GM12891 (cell line): ENCODE measurements at regions not wholly inside any gene's neighbourhood (a gene's known extent, or its start where the extent isn't known, plus 50 kb on each side); places are given as distances from the start of the nearest gene placed in this dataset.
"Not testable (repeated sequence)": the region's sequence is repeated elsewhere in the genome, so short reads cannot be mapped to it uniquely, and the experiment has no call there.

Experiments
- DNase-seq: peaks from one replicate; pipeline ENCODE4 v3.0.0; 2011; ENCODE audit warnings: low spot score; ENCODE audit not compliant: insufficient read length
- FAIRE-seq: peaks from 2 replicates; lab custom pipeline; 2011; peaks lifted over from hg19 to GRCh38; lab: Jason Lieb, UNC
- PAX5 ChIP-seq: IDR thresholded peaks from 2 replicates; pipeline ENCODE4 v1.6.1; 2011; ENCODE audit warnings: low read length, moderate library complexity, mild to moderate bottlenecking; ENCODE audit not compliant: insufficient read depth, severe bottlenecking
- POLR2A ChIP-seq: IDR thresholded peaks from 2 replicates; pipeline ENCODE4 v1.6.1; 2011; ENCODE audit warnings: low read depth, low read length, control low read depth
- POLR2AphosphoS5 ChIP-seq: IDR thresholded peaks from 2 replicates; pipeline ENCODE4 v1.6.1; 2011; ENCODE audit warnings: low read depth, low read length, control low read depth
- POU2F2 ChIP-seq: IDR thresholded peaks from 2 replicates; pipeline ENCODE4 v1.6.1; 2011; ENCODE audit warnings: low read depth, mild to moderate bottlenecking, control low read depth, low read length, moderate library complexity
- SPI1 ChIP-seq: IDR thresholded peaks from 2 replicates; pipeline ENCODE4 v1.6.1; 2011; ENCODE audit warnings: low read depth, low read length, control low read depth
- TAF1 ChIP-seq: IDR thresholded peaks from 2 replicates; pipeline ENCODE4 v1.6.1; 2011; ENCODE audit warnings: low read depth, low read length, control low read depth

DNA sequence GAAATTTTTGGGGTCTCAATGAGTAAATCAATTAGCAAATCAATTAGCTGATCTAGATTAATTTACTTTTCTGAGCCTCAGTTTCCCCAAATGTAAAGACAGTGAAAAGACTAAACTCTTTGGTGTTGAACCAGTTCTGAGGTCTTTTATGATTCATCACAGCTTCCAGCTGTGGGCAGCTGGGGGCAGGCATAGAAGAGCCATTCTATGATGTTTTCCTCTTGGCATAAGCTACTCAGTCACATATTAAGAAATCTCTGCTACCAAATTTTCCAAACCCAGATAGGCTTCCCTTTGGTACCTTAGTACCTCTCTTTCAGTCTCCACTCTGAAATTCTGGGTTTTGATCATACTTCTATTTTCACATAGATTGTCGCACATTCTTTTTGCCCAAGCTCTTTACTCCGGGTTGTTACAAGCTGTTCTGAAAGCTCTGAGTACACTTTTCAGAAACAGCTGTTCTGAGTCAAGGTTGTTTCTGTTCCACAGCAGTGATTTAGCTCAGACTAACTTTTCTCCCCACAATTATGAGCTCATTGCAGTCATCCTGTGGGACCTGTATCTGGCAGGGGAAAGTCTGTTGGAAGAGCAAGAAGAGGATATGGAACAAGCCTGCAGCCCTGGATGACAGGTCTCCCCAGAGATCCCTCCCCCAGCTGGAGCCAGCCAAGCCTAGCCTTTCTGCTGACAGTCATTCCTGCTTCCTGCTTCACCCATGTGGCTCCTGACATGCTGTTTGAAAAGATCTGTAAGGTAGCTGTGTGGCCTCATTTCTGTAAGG, 599.6 kb upstream of the GHITM start:
- peak; percentile 67 for TF ChIP-seq PAX5
- no peak for TF ChIP-seq POLR2A
- TF ChIP-seq POU2F2, result no peak
- peak; percentile 39 for TF ChIP-seq SPI1
- TF ChIP-seq TAF1, result no peak
- TF ChIP-seq POLR2AphosphoS5, result no peak
- no peak for DNase-seq
- FAIRE-seq, result peak; percentile 80

DNA sequence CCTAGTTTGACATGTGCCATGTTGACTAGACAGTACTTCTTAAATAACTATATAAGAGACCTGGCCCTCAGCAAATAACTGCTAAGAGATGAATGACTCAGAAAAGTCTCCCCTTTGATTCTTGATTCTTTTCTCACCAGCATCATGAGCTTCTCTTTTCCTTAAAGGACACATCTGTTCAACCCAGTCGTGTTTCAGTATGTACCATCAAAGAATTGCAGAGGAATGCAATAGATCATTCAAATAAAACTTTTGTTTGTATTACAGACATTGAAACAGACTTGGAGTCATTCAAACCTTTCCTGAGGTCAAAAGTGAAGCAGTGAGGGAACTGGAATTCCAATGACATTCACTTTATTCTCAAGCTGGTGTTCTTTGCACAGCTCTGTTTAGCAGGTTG, 598.3 kb upstream of the GHITM start:
- FAIRE-seq, result no peak
- DNase-seq, result no peak
- no peak for TF ChIP-seq POU2F2
- TF ChIP-seq POLR2AphosphoS5, result no peak

DNA sequence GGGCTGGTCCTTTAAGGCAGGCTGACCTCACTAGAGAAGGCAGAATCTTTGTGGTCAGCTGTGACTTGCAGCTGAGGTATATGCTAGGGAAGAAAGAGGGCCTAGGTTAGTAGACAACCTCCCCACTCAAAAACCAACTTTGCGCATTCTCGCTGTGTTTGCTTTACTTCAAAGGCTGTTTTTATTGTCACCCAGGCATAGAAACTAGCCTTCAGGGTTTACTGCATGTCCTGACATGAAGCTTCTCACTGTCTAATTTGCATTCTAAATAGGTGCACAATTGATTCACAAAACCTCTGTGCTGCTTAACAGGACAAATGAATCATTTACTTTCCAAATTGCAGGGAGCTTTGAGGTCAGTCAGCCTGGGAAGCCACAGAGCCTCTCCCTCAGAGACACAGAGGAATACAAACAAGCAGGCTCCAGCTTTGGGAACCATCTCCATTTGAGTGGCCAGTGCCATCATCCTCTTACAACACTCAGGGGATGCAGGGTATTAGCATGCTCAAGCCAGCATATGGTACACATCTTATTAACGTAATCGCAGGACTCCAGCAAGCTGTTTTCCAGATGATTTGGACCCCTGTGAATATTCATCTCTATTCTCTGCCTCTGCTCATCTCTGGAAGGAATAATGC, 596.4 kb upstream of the GHITM start:
- TF ChIP-seq POU2F2 (peak; percentile 74), SPI1 (no peak)
- DNase-seq (no peak), FAIRE-seq (peak; percentile 50)

DNA sequence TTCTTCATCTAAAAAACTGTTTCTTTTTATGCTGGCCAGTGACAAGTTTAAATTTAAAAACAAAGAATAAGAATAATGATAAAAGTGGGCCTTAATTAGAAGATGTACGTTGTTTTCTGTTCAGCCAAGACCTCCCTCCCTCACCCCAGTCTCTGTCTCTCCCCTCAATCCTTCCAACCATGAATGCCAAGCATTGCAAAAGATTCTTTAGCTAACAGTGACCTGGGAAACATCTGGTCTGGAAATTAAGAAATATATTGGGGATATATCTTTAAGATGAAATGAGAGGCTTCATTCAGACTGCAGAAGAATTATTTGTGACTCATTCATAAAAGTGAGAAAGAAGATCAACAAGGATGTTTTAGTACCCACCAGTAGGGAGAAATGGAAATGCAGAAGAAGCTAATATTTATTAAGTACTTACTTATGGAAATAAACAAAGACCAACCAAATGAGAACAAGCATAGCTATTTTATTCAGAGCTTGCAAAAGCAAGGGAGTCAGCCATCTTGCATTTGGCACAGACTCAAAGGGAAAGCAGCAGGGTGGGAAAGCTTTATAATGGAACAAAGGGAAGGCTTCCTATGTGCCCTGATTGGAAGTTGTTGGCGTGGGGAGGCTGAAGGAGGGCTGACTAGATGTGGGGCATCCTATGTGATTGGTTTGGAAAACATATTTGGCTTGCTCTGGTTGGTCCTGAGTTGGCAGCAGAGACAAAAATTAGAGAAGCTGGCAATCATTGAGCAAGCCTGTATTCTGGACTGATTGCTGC, 595.4 kb upstream of the GHITM start:
- TF ChIP-seq PAX5 (no peak), POLR2AphosphoS5 (no peak), POLR2A (no peak), SPI1 (no peak)
- no peak for FAIRE-seq

DNA sequence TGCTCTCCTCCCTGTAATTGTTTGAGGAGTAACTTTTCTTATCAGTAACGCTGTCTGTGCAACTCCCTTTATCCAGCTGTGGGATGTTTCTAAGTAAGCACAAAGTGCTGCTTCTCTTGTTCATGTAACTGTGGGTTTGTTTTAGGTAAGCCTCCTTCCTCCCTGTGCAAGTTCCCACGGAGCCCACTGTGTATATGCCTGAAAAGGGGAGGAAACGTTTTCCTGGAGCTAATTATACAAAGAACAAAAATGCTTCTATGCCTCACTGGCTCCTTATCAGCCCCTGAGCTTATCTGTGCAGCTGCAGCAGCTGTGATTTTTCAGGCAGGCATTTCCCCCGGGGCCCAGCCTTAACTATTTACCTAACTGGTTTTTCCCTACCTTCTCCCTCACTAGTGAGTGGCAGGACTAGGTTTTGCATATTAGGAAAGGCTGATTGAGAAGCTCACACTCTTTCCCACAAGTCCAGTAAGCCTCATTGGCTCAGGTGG, 593.4 kb upstream of the GHITM start:
- FAIRE-seq (peak; percentile 47), DNase-seq (no peak)
- TF ChIP-seq POLR2AphosphoS5 (no peak), TAF1 (no peak), POLR2A (no peak), POU2F2 (peak; percentile 53; the same call in 1 of the 2 replicates), SPI1 (no peak), PAX5 (no peak)

More for the DNA sequence above, 595.4 kb upstream of the GHITM start:
- DNase-seq, result no peak

DNA sequence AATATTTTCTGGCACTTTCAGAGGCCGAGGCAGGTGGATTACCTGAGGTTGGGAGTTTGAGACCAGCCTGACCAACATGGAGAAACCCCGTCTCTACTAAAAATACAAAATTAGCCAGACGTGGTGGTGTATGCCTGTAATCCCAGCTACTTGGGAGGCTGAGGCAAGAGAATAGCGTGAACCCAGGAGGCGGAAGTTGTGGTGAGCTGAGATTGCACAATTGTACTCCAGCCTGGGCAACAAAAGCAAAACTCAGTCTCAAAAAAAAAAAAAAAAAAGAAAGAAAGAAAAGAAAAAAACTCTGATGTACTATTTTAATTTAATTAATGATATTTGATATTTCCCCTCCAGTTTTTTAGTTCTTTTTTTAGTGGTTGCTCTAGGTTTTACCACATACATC, 588.1 kb upstream of the GHITM start:
- not testable (repeated sequence) for FAIRE-seq

DNA sequence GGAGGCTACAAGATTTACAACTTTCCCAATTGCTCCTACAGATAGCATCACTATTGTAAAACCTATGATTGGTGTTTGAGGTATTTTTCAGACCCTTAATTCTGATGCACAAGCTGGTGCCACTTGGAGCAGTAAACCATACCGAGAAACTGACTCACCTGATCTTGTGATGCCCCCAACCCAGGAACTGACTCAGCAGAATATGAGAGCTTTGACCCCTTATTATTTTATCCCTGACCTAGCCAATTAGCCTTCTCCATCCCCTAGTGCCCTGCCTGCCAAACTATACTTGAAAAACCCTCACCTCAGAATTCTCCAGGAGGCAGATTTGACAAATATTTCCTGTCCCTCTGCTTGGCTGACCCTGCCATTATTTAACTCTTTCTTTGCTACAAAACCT, 585.9 kb upstream of the GHITM start:
- no peak for DNase-seq
- TF ChIP-seq POU2F2, result no peak
- TF ChIP-seq POLR2A, result no peak
- TF ChIP-seq SPI1, result no peak
- no peak for TF ChIP-seq TAF1
- TF ChIP-seq PAX5, result no peak
- no peak for TF ChIP-seq POLR2AphosphoS5
- FAIRE-seq, result no peak

More for the DNA sequence above, 588.1 kb upstream of the GHITM start:
- DNase-seq, result not testable (repeated sequence)

DNA sequence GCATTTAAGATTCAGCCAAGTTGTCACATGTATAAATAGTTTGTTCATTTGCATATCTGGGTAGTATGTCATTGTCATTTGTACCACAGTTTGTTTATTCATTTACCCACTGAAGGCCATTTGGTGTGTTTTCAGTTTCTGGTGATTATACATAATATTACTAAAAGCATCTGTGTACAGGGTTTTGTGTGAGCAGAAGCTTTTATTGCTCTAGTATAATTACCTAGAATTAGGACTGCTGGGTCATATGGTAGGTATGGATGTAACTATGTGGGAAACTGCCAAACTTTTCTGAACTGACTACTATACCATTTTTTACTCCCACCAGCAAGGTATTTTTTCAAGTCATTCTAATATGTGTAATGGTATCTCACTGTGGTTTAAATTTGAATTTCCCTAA, 584.0 kb upstream of the GHITM start:
- DNase-seq, result no peak
- no peak for TF ChIP-seq POU2F2
- TF ChIP-seq TAF1, result no peak
- no peak for TF ChIP-seq SPI1
- no peak for TF ChIP-seq PAX5
- no peak for TF ChIP-seq POLR2A
- TF ChIP-seq POLR2AphosphoS5, result no peak
- FAIRE-seq, result no peak

DNA sequence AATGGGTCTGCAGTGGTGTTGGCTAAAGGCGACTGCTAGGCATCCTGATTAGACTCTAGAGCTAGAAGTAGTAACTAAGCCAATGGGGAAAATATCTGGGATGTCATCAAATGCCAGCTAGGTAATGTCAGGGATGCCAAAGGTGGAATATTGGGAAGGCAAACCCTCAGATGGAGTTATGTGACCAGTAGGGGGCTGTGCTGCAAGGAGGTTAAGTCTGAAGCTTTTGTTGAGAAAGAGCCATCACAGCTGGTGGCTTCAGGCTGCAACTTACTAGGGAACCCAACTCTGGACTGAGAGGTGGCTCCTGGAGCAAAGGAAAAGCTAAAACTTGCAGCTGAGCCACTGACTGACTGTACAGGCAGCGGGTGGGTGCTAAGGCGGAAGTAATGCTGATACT, 576.9 kb upstream of the GHITM start:
- no peak for DNase-seq
- FAIRE-seq, result no peak
- TF ChIP-seq POLR2A, result no peak

DNA sequence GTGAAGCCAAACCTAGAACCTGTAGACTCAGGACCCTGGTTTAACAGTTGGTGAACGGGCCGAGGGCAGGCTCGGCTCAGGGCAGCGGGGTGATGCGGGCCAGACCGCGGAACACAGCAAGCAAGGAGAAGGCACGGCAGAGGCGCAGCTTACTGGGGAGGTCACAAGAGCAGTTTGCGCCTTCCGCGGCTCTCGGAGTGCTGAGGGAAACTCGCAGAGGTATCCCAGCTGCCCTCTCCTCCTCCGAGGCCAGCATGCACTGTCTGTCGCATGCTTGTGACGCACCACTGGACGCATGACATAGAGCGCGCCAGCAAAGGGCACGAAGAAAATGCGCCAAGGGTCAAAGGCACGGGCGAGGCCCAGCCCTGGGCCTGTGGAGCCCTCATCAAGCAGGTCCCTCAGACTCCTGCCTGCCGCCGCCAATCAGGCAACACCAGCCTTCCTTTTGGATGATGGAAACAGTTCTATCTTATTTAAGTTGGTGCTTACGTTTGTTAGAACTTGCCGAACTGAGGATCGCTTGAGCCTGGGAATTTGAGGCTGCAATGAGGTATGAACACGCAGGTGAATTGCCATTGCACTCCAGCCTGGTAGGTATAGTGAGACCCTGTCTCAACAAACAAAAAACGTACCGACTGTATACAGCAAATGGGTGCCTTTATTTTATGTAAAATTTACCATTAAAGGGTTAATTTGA, 574.3 kb upstream of the GHITM start:
- DNase-seq (no peak), FAIRE-seq (no peak)
- TF ChIP-seq POU2F2 (no peak), PAX5 (no peak), SPI1 (no peak), POLR2A (no peak), TAF1 (no peak)
